NT2/D1 (cell line): ENCODE measurements at regions not wholly inside any gene's neighbourhood (a gene's known extent, or its start where the extent isn't known, plus 50 kb on each side); places are given as distances from the start of the nearest gene placed in this dataset.

Experiments
- SUZ12 ChIP-seq: IDR thresholded peaks from 2 replicates; pipeline ENCODE4 v1.6.1; 2011; ENCODE audit not compliant: insufficient read length, insufficient read depth; ENCODE audit errors: extremely low read depth
- ZNF274 ChIP-seq: IDR thresholded peaks from 2 replicates; pipeline ENCODE4 v1.6.1; 2011; ENCODE audit warnings: mild to moderate bottlenecking, low read depth, low read length

GRCh38 chr22:22156348-22156715 is 88.3 kb upstream of the VPREB1 start:
- no peak for TF ChIP-seq SUZ12
- no peak for TF ChIP-seq ZNF274
